Fibroblast of villous mesenchyme (primary cell): ENCODE measurements at regions not wholly inside any gene's neighbourhood (a gene's known extent, or its start where the extent isn't known, plus 50 kb on each side); places are given as distances from the start of the nearest gene placed in this dataset.

Source experiments
- DNase-seq: peaks from one replicate; pipeline ENCODE4 v3.0.0-alpha.2; 2010; ENCODE audit warnings: low read depth
- H3K4me3 ChIP-seq: 2 replicates; pipeline ENCODE4 v1.5.1; 2011; ENCODE audit warnings: low read depth, mild to moderate bottlenecking, low read length
- CTCF ChIP-seq: IDR thresholded peaks from 2 replicates; pipeline ENCODE4 v1.5.1; 2012; ENCODE audit warnings: low read depth, mild to moderate bottlenecking, low read length; ENCODE audit not compliant: insufficient read depth

- peak; percentile 22 for TF ChIP-seq CTCF
- no peak for DNase-seq
- no peak overlapping the region for H3K4me3 ChIP-seq
These were observed 167.8 kb upstream of the TLE3 start for GRCh38 chr15:70265466-70265978.

GRCh38 chr15:70264738-70265465, 167.2 kb upstream of the TLE3 start:
- no peak overlapping the region for H3K4me3 ChIP-seq
- no peak for TF ChIP-seq CTCF
- no peak for DNase-seq

GRCh38 chr15:70264014-70264582, 166.4 kb upstream of the TLE3 start:
- no peak for DNase-seq
- no peak for TF ChIP-seq CTCF
- no peak overlapping the region for H3K4me3 ChIP-seq

GRCh38 chr15:70262591-70263274, 165.0 kb upstream of the TLE3 start:
- no peak overlapping the region for H3K4me3 ChIP-seq
- DNase-seq, result no peak
- TF ChIP-seq CTCF, result no peak

- no peak overlapping the region for H3K4me3 ChIP-seq
- DNase-seq, result no peak
- TF ChIP-seq CTCF, result no peak
These were observed 164.5 kb upstream of the TLE3 start for GRCh38 chr15:70262171-70262570.

- H3K4me3 ChIP-seq, result no peak overlapping the region
- no peak for DNase-seq
- TF ChIP-seq CTCF, result no peak
These were observed 163.4 kb upstream of the TLE3 start for GRCh38 chr15:70261083-70261482.
